MCF 10A (cell line): ENCODE measurements at regions not wholly inside any gene's neighbourhood (a gene's known extent, or its start where the extent isn't known, plus 50 kb on each side); places are given as distances from the start of the nearest gene placed in this dataset.

Experiments used
- BruUV-seq: library from RNA; stranded (reverse); fragments of 400-500 nt; replicated peaks from 2 replicates; lab custom pipeline; 2021; lab: Mats Ljungman, UMichigan
- CTCF ChIA-PET: fragments of 300-600 bp; sonication (Branson Sonifier 250); formaldehyde crosslinking; extraction: SDS; loops from one replicate; lab custom pipeline; 2021; ENCODE audit warnings: antibody characterized with exemption, inconsistent platforms; lab: Yijun Ruan, JAX
- POLR2A ChIA-PET: fragments of 300-600, 350-650 bp; sonication (Branson Sonifier 250); formaldehyde crosslinking; extraction: SDS; loops from one replicate; lab custom pipeline; 2020; ENCODE audit warnings: antibody characterized with exemption, inconsistent platforms; lab: Yijun Ruan, JAX
- DNase-seq: peaks from one replicate; pipeline ENCODE4 v3.0.0-alpha.2; 2018; ENCODE audit not compliant: unreplicated experiment
- H3K27ac Mint-ChIP-seq: one replicate; pipeline ENCODE4 v1.8.0; 2022; ENCODE audit warnings: mild to moderate bottlenecking, low read depth, mixed read lengths; ENCODE audit not compliant: unreplicated experiment
- H3K27me3 Mint-ChIP-seq: one replicate; pipeline ENCODE4 v1.8.0; 2022; ENCODE audit warnings: mixed read lengths; ENCODE audit not compliant: insufficient read depth, unreplicated experiment
- H3K36me3 Mint-ChIP-seq: one replicate; pipeline ENCODE4 v1.8.0; 2022; ENCODE audit warnings: mild to moderate bottlenecking, moderate library complexity, mixed read lengths; ENCODE audit not compliant: insufficient read depth, unreplicated experiment
- H3K4me1 Mint-ChIP-seq: one replicate; pipeline ENCODE4 v1.8.0; 2022; ENCODE audit warnings: mixed read lengths; ENCODE audit not compliant: insufficient read depth, unreplicated experiment
- H3K4me3 Mint-ChIP-seq: one replicate; pipeline ENCODE4 v1.8.0; 2022; ENCODE audit warnings: mild to moderate bottlenecking, moderate library complexity, mixed read lengths; ENCODE audit not compliant: unreplicated experiment
- H3K9me3 Mint-ChIP-seq: one replicate; pipeline ENCODE4 v1.8.0; 2022; ENCODE audit warnings: mixed read lengths; ENCODE audit not compliant: unreplicated experiment
- intact Hi-C: fragments of 100-400 bp; cut with micrococcal nuclease; formaldehyde crosslinking; loops from 2 replicates; pipeline ENCODE4 v1.14.1; 2022
- TF ChIP-seq, protein P1 (sequence below): fragments of 200-600 bp; IDR thresholded peaks from one replicate; pipeline ENCODE4 v1.8.0; 2022; ENCODE audit warnings: antibody characterized with exemption, mild to moderate bottlenecking; ENCODE audit not compliant: unreplicated experiment

DNA sequence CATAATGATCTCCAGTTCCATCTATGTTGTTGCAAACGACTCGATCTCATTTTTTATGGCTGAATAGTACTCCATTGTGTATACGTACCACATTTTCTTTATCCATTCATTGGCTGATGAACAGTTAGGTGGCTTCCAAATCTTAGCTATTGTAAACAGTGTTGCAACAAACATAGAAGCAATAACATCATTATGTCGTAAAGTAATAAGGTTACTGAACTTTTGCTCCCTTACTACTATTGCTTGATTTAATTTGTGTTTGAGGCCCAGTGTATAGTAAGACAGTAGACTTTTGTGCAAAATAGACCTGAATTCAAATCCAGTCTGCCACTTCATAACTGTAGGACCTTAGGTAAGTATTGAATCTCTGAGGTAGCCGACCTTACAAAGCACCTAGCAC lies 200.1 kb upstream of the CELF2 start:
- no peaks in the 10 kb centered on the region for H3K36me3 Mint-ChIP-seq
- H3K27me3 Mint-ChIP-seq = no peaks in the 10 kb centered on the region
- TF ChIP-seq, protein P1, sequence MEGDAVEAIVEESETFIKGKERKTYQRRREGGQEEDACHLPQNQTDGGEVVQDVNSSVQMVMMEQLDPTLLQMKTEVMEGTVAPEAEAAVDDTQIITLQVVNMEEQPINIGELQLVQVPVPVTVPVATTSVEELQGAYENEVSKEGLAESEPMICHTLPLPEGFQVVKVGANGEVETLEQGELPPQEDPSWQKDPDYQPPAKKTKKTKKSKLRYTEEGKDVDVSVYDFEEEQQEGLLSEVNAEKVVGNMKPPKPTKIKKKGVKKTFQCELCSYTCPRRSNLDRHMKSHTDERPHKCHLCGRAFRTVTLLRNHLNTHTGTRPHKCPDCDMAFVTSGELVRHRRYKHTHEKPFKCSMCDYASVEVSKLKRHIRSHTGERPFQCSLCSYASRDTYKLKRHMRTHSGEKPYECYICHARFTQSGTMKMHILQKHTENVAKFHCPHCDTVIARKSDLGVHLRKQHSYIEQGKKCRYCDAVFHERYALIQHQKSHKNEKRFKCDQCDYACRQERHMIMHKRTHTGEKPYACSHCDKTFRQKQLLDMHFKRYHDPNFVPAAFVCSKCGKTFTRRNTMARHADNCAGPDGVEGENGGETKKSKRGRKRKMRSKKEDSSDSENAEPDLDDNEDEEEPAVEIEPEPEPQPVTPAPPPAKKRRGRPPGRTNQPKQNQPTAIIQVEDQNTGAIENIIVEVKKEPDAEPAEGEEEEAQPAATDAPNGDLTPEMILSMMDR = no peak
- no peaks in the 10 kb centered on the region for H3K4me1 Mint-ChIP-seq
- CTCF ChIA-PET = no interaction called here
- POLR2A ChIA-PET = no interaction called here
- no peak for DNase-seq
- no peak overlapping the region for H3K27ac Mint-ChIP-seq
- intact Hi-C loops = no loop called here
- H3K4me3 Mint-ChIP-seq = no peak overlapping the region
- no TSS peak for BruUV-seq
- no peaks in the 10 kb centered on the region for H3K9me3 Mint-ChIP-seq

DNA sequence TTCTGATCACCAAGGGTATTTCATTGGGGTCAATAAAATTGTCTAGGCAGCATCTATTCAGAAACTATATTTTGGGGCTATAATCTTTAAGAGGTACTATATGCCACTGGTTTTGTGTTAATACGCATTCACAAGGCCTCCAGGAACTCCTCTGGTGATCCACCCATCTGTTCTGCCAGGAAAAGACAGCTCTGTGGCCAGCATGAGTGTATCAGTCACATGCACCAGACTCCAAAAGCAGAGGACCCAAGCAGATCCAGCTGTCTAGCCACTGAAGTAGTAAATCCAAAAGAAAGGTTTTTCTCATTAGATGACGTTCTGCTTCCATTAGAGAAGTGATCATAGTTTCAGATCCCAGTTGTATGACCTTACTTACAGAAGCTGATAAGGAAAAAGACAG lies 199.6 kb upstream of the CELF2 start:
- TF ChIP-seq, protein P1 = no peak
- POLR2A ChIA-PET = no interaction called here

DNA sequence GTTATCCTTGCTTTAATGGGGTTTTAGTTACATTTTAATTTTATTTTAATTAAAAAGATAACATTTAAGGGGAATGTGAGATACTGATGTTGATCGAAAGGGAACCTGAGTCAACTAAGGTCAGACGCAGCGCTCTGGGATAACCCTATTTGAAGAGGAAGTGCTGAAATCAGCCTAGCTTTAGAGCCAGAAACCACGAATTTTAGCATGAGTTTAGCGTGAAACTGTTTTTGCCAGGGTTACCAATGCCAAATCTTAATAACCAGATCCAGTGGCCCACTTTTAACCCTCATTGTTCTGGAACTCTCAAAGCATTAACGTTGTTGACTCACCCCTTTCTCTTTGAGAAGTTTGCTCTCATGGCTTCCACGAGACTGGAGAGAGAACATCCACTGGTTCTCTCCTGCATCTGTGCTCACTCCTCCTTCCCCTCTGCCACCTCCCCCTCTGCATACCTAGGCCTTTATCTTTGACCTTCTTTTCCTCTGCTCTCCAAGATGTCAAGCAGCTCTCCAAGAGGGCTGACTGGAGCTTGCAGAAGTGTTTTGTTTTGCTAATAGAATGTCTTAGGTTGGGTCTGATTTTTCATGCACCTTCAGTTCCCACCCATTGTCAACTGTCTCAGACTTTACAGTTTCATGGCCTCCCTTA lies 198.3 kb upstream of the CELF2 start:
- Mint-ChIP-seq H3K4me3 (no peak overlapping the region), H3K9me3 (no peaks in the 10 kb centered on the region), H3K27me3 (no peaks in the 10 kb centered on the region), H3K36me3 (no peaks in the 10 kb centered on the region), H3K4me1 (no peaks in the 10 kb centered on the region), H3K27ac (no peak overlapping the region)
- ChIA-PET CTCF (no interaction called here), POLR2A (no interaction called here)
- intact Hi-C loops = no loop called here
- no peak for DNase-seq
- TF ChIP-seq, protein P1 = no peak
- no TSS peak for BruUV-seq

More for the DNA sequence above, 199.6 kb upstream of the CELF2 start:
- Mint-ChIP-seq H3K36me3 (no peaks in the 10 kb centered on the region), H3K4me1 (no peaks in the 10 kb centered on the region), H3K4me3 (no peak overlapping the region), H3K27ac (no peak overlapping the region), H3K27me3 (no peaks in the 10 kb centered on the region), H3K9me3 (no peaks in the 10 kb centered on the region)
- no TSS peak for BruUV-seq
- intact Hi-C loops = no loop called here
- DNase-seq = no peak
- CTCF ChIA-PET = no interaction called here

DNA sequence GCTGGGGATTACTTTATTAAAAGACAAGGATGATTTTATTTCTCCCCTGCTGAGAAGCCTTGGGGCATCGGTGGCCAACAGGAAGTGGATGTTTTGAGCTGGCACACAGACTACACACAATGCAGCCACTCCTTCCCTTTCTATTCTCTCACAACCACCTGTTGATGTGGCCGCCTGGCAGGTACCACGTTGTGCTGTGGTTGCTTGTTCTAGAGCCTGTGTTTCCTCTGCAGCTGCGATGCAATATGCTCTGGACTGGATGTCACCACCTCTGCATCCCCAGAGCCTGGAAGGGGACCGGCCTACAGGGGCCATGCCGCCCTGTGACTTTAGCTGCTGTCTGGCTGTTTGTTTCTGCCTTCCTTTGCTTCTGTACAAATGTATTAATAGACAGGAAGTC lies 195.7 kb upstream of the CELF2 start:
- H3K27me3 Mint-ChIP-seq = no peaks in the 10 kb centered on the region
- ChIA-PET CTCF (no interaction called here), POLR2A (no interaction called here)
- peak; percentile 5 for DNase-seq
- no TSS peak for BruUV-seq
- H3K27ac Mint-ChIP-seq = no peak overlapping the region
- no peaks in the 10 kb centered on the region for H3K9me3 Mint-ChIP-seq
- H3K36me3 Mint-ChIP-seq = no peaks in the 10 kb centered on the region
- H3K4me1 Mint-ChIP-seq = peaks cover 4% of the 10 kb centered on the region
- intact Hi-C loops = no loop called here
- TF ChIP-seq, protein P1 = no peak
- no peak overlapping the region for H3K4me3 Mint-ChIP-seq
